CD14-positive monocyte (primary cell): ENCODE measurements at regions not wholly inside any gene's neighbourhood (a gene's known extent, or its start where the extent isn't known, plus 50 kb on each side); places are given as distances from the start of the nearest gene placed in this dataset. TPM values are rescaled to one million over a fixed set of nuclear protein-coding genes. Genes with fewer than 3 reads are reported as not detected.

ENCODE experiments used
- DNase-seq, 3 donors: peaks; one replicate each; pipeline ENCODE4 v3.0.0-alpha.2; 2011 to 2022
- H2AFZ ChIP-seq: 2 replicates; pipeline ENCODE4 v1.6.0; 2012; ENCODE audit warnings: mild to moderate bottlenecking, low read depth, low read length, inconsistent platforms; ENCODE audit not compliant: insufficient read depth, poor library complexity, severe bottlenecking
- H3K27ac ChIP-seq, 2 donors: 1 replicate in 1 of 2; 2 replicates in 1 of 2; pipeline ENCODE4 v1.5.1; 2012 to 2013; ENCODE audit warnings: low read length in 2 of 2, control low read depth in 1 of 2, inconsistent platforms in 1 of 2, low read depth in 1 of 2, mild to moderate bottlenecking in 1 of 2
- H3K27me3 ChIP-seq, 2 donors: one replicate each; pipeline versions ENCODE4 v1.6.0 to v1.6.1; 2011 to 2013; ENCODE audit warnings: low read length in 2 of 2; ENCODE audit not compliant: control insufficient read depth in 2 of 2, insufficient read depth in 2 of 2
- H3K36me3 ChIP-seq, 2 donors: replicated peaks in 1 of 2; 1 replicate in 1 of 2; 2 replicates in 1 of 2; pipeline versions ENCODE4 v1.5.1 to v1.6.1; 2012 to 2013; ENCODE audit warnings: low read length in 2 of 2, control low read depth in 1 of 2, inconsistent platforms in 1 of 2, mild to moderate bottlenecking in 1 of 2; ENCODE audit not compliant: insufficient read depth in 2 of 2, control insufficient read depth in 1 of 2
- H3K4me1 ChIP-seq, 2 donors: 1 replicate in 1 of 2; 2 replicates in 1 of 2; pipeline versions ENCODE4 v1.5.1 to v1.6.1; 2012 to 2013; ENCODE audit warnings: low read length in 2 of 2, control low read depth in 1 of 2, inconsistent platforms in 1 of 2, mild to moderate bottlenecking in 1 of 2, moderate library complexity in 1 of 2; ENCODE audit not compliant: insufficient read depth in 2 of 2, control insufficient read depth in 1 of 2
- H3K4me2 ChIP-seq: replicated peaks from 2 replicates; pipeline ENCODE3; 2012; ENCODE audit warnings: low read length, moderate library complexity, mild to moderate bottlenecking; ENCODE audit not compliant: poor library complexity, severe bottlenecking; ENCODE audit errors: extremely low read depth
- H3K4me3 ChIP-seq, 3 experiments: fragments of 200-600 bp in 1 of 3; sonication (generic) in 1 of 3; replicated peaks in 1 of 3; 1 replicate in 2 of 3; 2 replicates in 1 of 3; pipeline ENCODE4 v1.5.1; 2011 to 2013; ENCODE audit warnings: low read length in 3 of 3, mild to moderate bottlenecking in 3 of 3, control low read depth in 2 of 3, low read depth in 2 of 3, inconsistent platforms in 1 of 3, moderate library complexity in 1 of 3
- H3K79me2 ChIP-seq: 2 replicates; pipeline ENCODE4 v1.6.0; 2012; ENCODE audit warnings: mild to moderate bottlenecking, control low read depth, inconsistent platforms, low read length, moderate library complexity; ENCODE audit not compliant: insufficient read depth
- H3K9ac ChIP-seq: 2 replicates; pipeline ENCODE4 v1.6.0; 2017; ENCODE audit warnings: low read length, mild to moderate bottlenecking; ENCODE audit not compliant: insufficient read depth, poor library complexity, severe bottlenecking
- H3K9me3 ChIP-seq, 2 donors: replicated peaks in 1 of 2; 1 replicate in 1 of 2; 2 replicates in 1 of 2; pipeline versions ENCODE4 v1.5.1 to v1.6.1; 2012 to 2013; ENCODE audit warnings: low read length in 2 of 2, control low read depth in 1 of 2; ENCODE audit not compliant: control insufficient read depth in 1 of 2, insufficient read depth in 1 of 2
- H4K20me1 ChIP-seq: 2 replicates; pipeline ENCODE4 v1.6.0; 2012; ENCODE audit warnings: mild to moderate bottlenecking, low read length, control low read depth, moderate library complexity; ENCODE audit not compliant: insufficient read depth
- H3K27ac Mint-ChIP-seq, 7 donors: one replicate each; pipeline ENCODE4 v1.8.0; 2020; ENCODE audit warnings: mild to moderate bottlenecking in 7 of 7, mixed read lengths in 7 of 7, moderate library complexity in 6 of 7, inconsistent platforms in 2 of 7
- H3K27me3 Mint-ChIP-seq, 3 donors: one replicate each; pipeline ENCODE4 v1.8.0; 2021 to 2022; ENCODE audit warnings: low read depth in 3 of 3, mild to moderate bottlenecking in 3 of 3, mixed read lengths in 3 of 3, moderate library complexity in 3 of 3, inconsistent platforms in 1 of 3
- H3K36me3 Mint-ChIP-seq, 2 donors: one replicate each; pipeline ENCODE4 v1.8.0; 2020; ENCODE audit warnings: mixed read lengths in 2 of 2, inconsistent platforms in 1 of 2, mild to moderate bottlenecking in 1 of 2
- H3K4me1 Mint-ChIP-seq: one replicate; pipeline ENCODE4 v1.8.0; 2020; ENCODE audit warnings: mild to moderate bottlenecking, mixed read lengths
- H3K4me3 Mint-ChIP-seq, 2 donors: one replicate each; pipeline ENCODE4 v1.8.0; 2020; ENCODE audit warnings: mild to moderate bottlenecking in 2 of 2, mixed read lengths in 2 of 2, moderate library complexity in 1 of 2
- H3K9me3 Mint-ChIP-seq, 7 donors: one replicate each; pipeline ENCODE4 v1.8.0; 2020 to 2022; ENCODE audit warnings: mixed read lengths in 7 of 7, mild to moderate bottlenecking in 6 of 7, moderate library complexity in 6 of 7, inconsistent platforms in 2 of 7
- WGBS: methylation state at CpG from one replicate; pipeline ENCODE4 v1.1.5; 2013; ENCODE audit warnings: missing lambda C conversion rate; ENCODE audit not compliant: insufficient coverage; 5-methylcytosine and 5-hydroxymethylcytosine counted together
- intact Hi-C, 2 donors: fragments of 100-400 bp; cut with micrococcal nuclease; formaldehyde crosslinking; loops; one replicate each; pipeline versions ENCODE4 v1.15.0 to v1.15.1; 2023
- small RNA-seq: library from RNA; depleted of rRNA; stranded (forward); fragments of <200 nt; gene quantifications from one replicate; pipeline ENCODE3, GENCODE V24; 2012; ENCODE audit warnings: low read depth; ENCODE audit not compliant: insufficient read length
- TF ChIP-seq, protein P1 (sequence below): fragments of 200-600 bp; IDR thresholded peaks from one replicate; pipeline ENCODE4 v1.8.0; 2022; ENCODE audit warnings: antibody characterized with exemption, mild to moderate bottlenecking

DNA sequence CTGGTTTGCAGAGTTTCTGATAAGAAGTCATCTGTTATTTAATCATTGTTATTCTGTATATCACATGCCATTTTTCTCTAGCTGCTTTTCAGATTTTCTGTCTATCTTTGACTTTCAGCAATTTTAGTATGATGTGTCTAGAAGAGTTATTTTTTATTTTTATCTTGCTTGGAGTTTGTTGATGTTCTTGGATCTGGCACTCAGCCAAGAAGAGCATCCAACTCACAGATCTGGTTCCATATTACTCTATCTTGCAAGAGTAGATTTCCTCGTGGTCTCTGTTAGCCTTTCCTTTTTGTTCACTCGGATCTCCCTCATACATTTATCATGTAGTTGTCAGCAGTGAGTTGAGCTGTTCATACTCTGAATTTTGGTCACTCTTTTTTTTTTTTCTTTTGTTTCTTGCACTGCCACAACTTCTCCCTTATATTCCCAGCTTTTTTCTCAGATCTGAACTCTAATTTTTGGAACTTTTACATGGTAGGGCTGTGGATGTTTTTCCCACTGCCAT lies 54.8 kb upstream of the CALCR start:
- intact Hi-C loops, result no loop called here
- no peak overlapping the region for H3K4me3 Mint-ChIP-seq
- Histone ChIP-seq H3K27ac (no peak overlapping the region), H3K4me1 (no peaks in the 10 kb centered on the region), H4K20me1 (no peaks in the 10 kb centered on the region), H2AFZ (no peak overlapping the region), H3K4me2 (no peak overlapping the region), H3K79me2 (no peaks in the 10 kb centered on the region), H3K4me3 (no peak overlapping the region), H3K9me3 (no peaks in the 10 kb centered on the region), H3K9ac (no peak overlapping the region), H3K27me3 (no peaks in the 10 kb centered on the region), H3K36me3 (no peaks in the 10 kb centered on the region)
- H3K27me3 Mint-ChIP-seq, result peaks cover 0 to 2% (median 0%) of the 10 kb centered on the region in 3 donors
- no peak for DNase-seq
- H3K27ac Mint-ChIP-seq, result no peak overlapping the region
- TF ChIP-seq, protein P1, sequence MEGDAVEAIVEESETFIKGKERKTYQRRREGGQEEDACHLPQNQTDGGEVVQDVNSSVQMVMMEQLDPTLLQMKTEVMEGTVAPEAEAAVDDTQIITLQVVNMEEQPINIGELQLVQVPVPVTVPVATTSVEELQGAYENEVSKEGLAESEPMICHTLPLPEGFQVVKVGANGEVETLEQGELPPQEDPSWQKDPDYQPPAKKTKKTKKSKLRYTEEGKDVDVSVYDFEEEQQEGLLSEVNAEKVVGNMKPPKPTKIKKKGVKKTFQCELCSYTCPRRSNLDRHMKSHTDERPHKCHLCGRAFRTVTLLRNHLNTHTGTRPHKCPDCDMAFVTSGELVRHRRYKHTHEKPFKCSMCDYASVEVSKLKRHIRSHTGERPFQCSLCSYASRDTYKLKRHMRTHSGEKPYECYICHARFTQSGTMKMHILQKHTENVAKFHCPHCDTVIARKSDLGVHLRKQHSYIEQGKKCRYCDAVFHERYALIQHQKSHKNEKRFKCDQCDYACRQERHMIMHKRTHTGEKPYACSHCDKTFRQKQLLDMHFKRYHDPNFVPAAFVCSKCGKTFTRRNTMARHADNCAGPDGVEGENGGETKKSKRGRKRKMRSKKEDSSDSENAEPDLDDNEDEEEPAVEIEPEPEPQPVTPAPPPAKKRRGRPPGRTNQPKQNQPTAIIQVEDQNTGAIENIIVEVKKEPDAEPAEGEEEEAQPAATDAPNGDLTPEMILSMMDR, result no peak
- peaks cover 0 to 5% (median 2%) of the 10 kb centered on the region in 7 donors for H3K9me3 Mint-ChIP-seq
- H3K4me1 Mint-ChIP-seq, result no peaks in the 10 kb centered on the region
- no peaks in the 10 kb centered on the region for H3K36me3 Mint-ChIP-seq
- no CpG with 5 or more reads among the region's 2 CpGs for WGBS

DNA sequence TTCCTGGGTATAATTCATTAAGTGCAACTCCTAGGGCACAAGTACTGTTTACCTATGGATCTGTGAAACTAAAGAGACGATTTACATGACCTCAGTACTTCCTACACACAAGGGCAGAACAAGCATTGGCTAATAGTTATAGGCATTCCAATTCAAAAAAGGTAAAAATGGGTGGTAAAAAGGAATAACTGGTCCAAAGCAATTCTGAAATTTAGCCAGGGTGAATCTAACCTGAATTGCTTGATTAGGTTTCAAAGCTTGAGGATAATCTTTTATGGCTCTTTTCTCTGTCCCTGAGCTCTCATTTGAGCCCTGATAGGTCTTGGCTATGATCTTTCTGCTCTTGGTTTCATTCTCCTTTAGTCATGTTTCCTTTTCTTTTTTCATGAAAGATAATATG lies 52.3 kb upstream of the CALCR start:
- Histone ChIP-seq H3K4me2 (no peak overlapping the region), H3K79me2 (no peaks in the 10 kb centered on the region), H2AFZ (no peak overlapping the region), H3K27me3 (no peaks in the 10 kb centered on the region), H3K4me3 (no peak overlapping the region), H3K9ac (no peak overlapping the region), H4K20me1 (no peaks in the 10 kb centered on the region), H3K4me1 (no peaks in the 10 kb centered on the region), H3K27ac (no peak overlapping the region), H3K36me3 (no peaks in the 10 kb centered on the region), H3K9me3 (no peaks in the 10 kb centered on the region)
- H3K27me3 Mint-ChIP-seq, result peaks cover 0 to 2% (median 0%) of the 10 kb centered on the region in 3 donors
- H3K4me1 Mint-ChIP-seq, result no peaks in the 10 kb centered on the region
- intact Hi-C loops, result no loop called here
- WGBS, result no CpG with 5 or more reads among the region's 1 CpG
- H3K36me3 Mint-ChIP-seq, result no peaks in the 10 kb centered on the region
- no peak for DNase-seq
- H3K4me3 Mint-ChIP-seq, result no peak overlapping the region
- TF ChIP-seq, protein P1, result no peak
- H3K27ac Mint-ChIP-seq, result no peak overlapping the region
- peaks cover 0 to 3% (median 0%) of the 10 kb centered on the region in 7 donors for H3K9me3 Mint-ChIP-seq

Small RNAs in the stretch of these regions (small RNA-seq; reads per million reads assigned to genes)
- gene AC002075.2 (not detected), gene MIR4652 (not detected)
